Heart right ventricle (tissue), 16 donors: ENCODE measurements at regions not wholly inside any gene's neighbourhood (a gene's known extent, or its start where the extent isn't known, plus 50 kb on each side); places are given as distances from the start of the nearest gene placed in this dataset.

Experiments
- ATAC-seq, 8 donors: fragments of 200-7000 bp; cut with Tn5 transposase; one replicate each; pipeline ENCODE4 v1.9.1; 2020; ENCODE audit warnings: mild to moderate bottlenecking in 8 of 8, moderate library complexity in 8 of 8, moderate number of reproducible peaks in 1 of 8
- DNase-seq, 2 donors: peaks; one replicate each; pipeline ENCODE4 v3.0.0-alpha.2; 2020
- H3K27ac ChIP-seq, 10 donors: fragments of 200-600 bp; sonication (generic) in 2 of 10; one replicate each; pipeline versions ENCODE4 v1.5.0 to v1.8.0; 2020 to 2022; ENCODE audit warnings: mild to moderate bottlenecking in 3 of 10
- H3K27me3 ChIP-seq, 7 donors: fragments of 200-600 bp; one replicate each; pipeline ENCODE4 v1.8.0; 2021 to 2022; ENCODE audit warnings: mild to moderate bottlenecking in 2 of 7
- H3K36me3 ChIP-seq, 9 donors: fragments of 200-600 bp; sonication (generic) in 1 of 9; one replicate each; pipeline versions ENCODE4 v1.5.0 to v1.8.0; 2020 to 2022; ENCODE audit warnings: mild to moderate bottlenecking in 2 of 9
- H3K4me1 ChIP-seq, 9 donors: fragments of 200-600 bp; sonication (generic) in 1 of 9; one replicate each; pipeline versions ENCODE4 v1.5.0 to v1.8.0; 2020 to 2022; ENCODE audit warnings: mild to moderate bottlenecking in 4 of 9
- H3K4me3 ChIP-seq, 10 donors: fragments of 200-600 bp; sonication (generic) in 2 of 10; one replicate each; pipeline versions ENCODE4 v1.5.0 to v1.8.0; 2020 to 2022; ENCODE audit warnings: mild to moderate bottlenecking in 7 of 10, moderate library complexity in 2 of 10
- H3K9me3 ChIP-seq, 11 donors: fragments of 200-600 bp in 10 of 11; sonication (generic) in 2 of 11; one replicate each; pipeline versions ENCODE4 v1.5.0 to v1.8.0; 2013 to 2022; ENCODE audit warnings: mild to moderate bottlenecking in 2 of 11, control low read depth in 1 of 11, moderate library complexity in 1 of 11
- CTCF ChIP-seq, 9 donors: fragments of 200-600 bp; sonication (generic) in 2 of 9; IDR thresholded peaks; one replicate each; pipeline versions ENCODE4 v1.5.0 to v1.8.0; 2021 to 2022; ENCODE audit warnings: antibody characterized with exemption in 9 of 9, mild to moderate bottlenecking in 5 of 9, moderate library complexity in 1 of 9
- WGBS, 2 donors: extraction: QIAGEN DNeasy Blood & Tissue Kit; methylation state at CpG; one replicate each; pipeline ENCODE4 v1.1.7; 2013; ENCODE audit warnings: inconsistent platforms in 1 of 2; 5-methylcytosine and 5-hydroxymethylcytosine counted together
- intact Hi-C, 10 donors: fragments of 100-400 bp; cut with DNase I; formaldehyde crosslinking; loops; one replicate each; pipeline versions ENCODE4 v1.11.1 to v1.14.2; 2022
- donor health status: Arrhythmogenic right ventricular cardiomyopathy.
- donor health status: ischemic (EF 13 %, LVEDD 7.1; RV severe dilation, severe dysfunction).
- donor health status: healthy with polysubstance abuse.
- donor health status: DM: no; HTN: yes; CAD: no.
- donor health status: DM: no; HTN: no; CAD: no.
- donor health status: ischemic (EF 25% LVEDD 6.9; RV normal size, moderate dysfunction).
- donor health status: ischemic (EF 25% LVEDD 5.7; RV mildly dilated, moderate dysfunction).
- donor health status: healthy.
- donor health status: DM: yes; HTN: yes; CAD: no.
- donor health status: Ischemic cardiomyopathy.
- donor health status: ischemic (EF 35%, LVEDD 5.7; RV mildly dilated, moderate dysfunction).
- donor health status: nonischemic (EF 11% LVEDD 7.7; RV severe dilation, severe dysfunction).
- donor health status: DM: yes; HTN: yes; CAD: no.
- donor health status: PGD.
- donor health status: ischemic (EF 29% LVEDD 5.4; RV normal size, mild dysfunction).
- donor health status: nonischemic (EF 23%, LVEDD 6.1; RV moderate dilation, normal function).

- TF ChIP-seq CTCF (IDR thresholded peaks at IDR 0.05): no peak
- intact Hi-C loops: loop anchor here in 2 of 10 donors (10.0 kb wide), 2 partner anchors 104 to 114 kb away; partner anchors contain the start of gene EGLN3 (in 1 of the 2)
- peaks cover 0 to 2% (median 0%) of the 10 kb centered on the region in 7 donors for H3K27me3 ChIP-seq
- peaks cover 11 to 43% (median 16%) of the 10 kb centered on the region in 9 donors for H3K4me1 ChIP-seq
- WGBS, 2 donors: 77% methylated on average over 16 of the region's 16 CpGs
- ATAC-seq (no peak), DNase-seq (no peak)
- peak overlapping the region; percentile 41 to 84 (median 65) for H3K4me3 ChIP-seq
- H3K9me3 ChIP-seq: no peaks in the 10 kb centered on the region
- peak overlapping the region; percentile 91 to 98 (median 94) for H3K27ac ChIP-seq
- no peaks in the 10 kb centered on the region for H3K36me3 ChIP-seq
Observed at GRCh38 chr14:34059037-34059924, 108.4 kb upstream of the EGLN3 start.

GRCh38 chr14:34058510-34058909 lies 107.6 kb upstream of the EGLN3 start:
- H3K27ac ChIP-seq: no peak overlapping the region
- no peaks in the 10 kb centered on the region for H3K9me3 ChIP-seq
- peaks cover 6 to 42% (median 16%) of the 10 kb centered on the region in 9 donors for H3K4me1 ChIP-seq
- no peak overlapping the region for H3K4me3 ChIP-seq
- ATAC-seq (no peak), DNase-seq (no peak)
- H3K36me3 ChIP-seq: no peaks in the 10 kb centered on the region
- WGBS, 2 donors: 97% methylated on average over 3 of the region's 3 CpGs
- intact Hi-C loops: loop anchor here in 2 of 10 donors (10.0 kb wide), 2 partner anchors 104 to 114 kb away; partner anchors contain the start of gene EGLN3 (in 1 of the 2)
- H3K27me3 ChIP-seq: peaks cover 0 to 2% (median 0%) of the 10 kb centered on the region in 7 donors
- TF ChIP-seq CTCF (IDR thresholded peaks at IDR 0.05): no peak

GRCh38 chr14:34056046-34056445 lies 105.2 kb upstream of the EGLN3 start:
- no peaks in the 10 kb centered on the region for H3K9me3 ChIP-seq
- WGBS, 2 donors: 47 to 50% methylated on average over 1 of the region's 1 CpG

More at GRCh38 chr14:34056046-34056445, 105.2 kb upstream of the EGLN3 start:
- H3K4me1 ChIP-seq: peaks cover 14 to 62% (median 26%) of the 10 kb centered on the region in 9 donors
- peak overlapping the region in 1 of 10 donors; percentile 3 for H3K27ac ChIP-seq
- no peak for DNase-seq
- intact Hi-C loops: loop anchor here in 2 of 10 donors (10.0 kb wide), 2 partner anchors 101 to 111 kb away; partner anchors contain the start of gene EGLN3 (in 1 of the 2)
- peaks cover 0 to 2% (median 0%) of the 10 kb centered on the region in 7 donors for H3K27me3 ChIP-seq
- H3K36me3 ChIP-seq: no peaks in the 10 kb centered on the region
- no peak overlapping the region for H3K4me3 ChIP-seq
- TF ChIP-seq CTCF (IDR thresholded peaks at IDR 0.05): no peak
- no peak for ATAC-seq
